ENCODE measurements at regions not wholly inside any gene's neighbourhood (a gene's known extent, or its start where the extent isn't known, plus 50 kb on each side); places are given as distances from the start of the nearest gene placed in this dataset.
"Not testable (repeated sequence)": the region's sequence is repeated elsewhere in the genome, so short reads cannot be mapped to it uniquely, and the experiment has no call there.

DNA sequence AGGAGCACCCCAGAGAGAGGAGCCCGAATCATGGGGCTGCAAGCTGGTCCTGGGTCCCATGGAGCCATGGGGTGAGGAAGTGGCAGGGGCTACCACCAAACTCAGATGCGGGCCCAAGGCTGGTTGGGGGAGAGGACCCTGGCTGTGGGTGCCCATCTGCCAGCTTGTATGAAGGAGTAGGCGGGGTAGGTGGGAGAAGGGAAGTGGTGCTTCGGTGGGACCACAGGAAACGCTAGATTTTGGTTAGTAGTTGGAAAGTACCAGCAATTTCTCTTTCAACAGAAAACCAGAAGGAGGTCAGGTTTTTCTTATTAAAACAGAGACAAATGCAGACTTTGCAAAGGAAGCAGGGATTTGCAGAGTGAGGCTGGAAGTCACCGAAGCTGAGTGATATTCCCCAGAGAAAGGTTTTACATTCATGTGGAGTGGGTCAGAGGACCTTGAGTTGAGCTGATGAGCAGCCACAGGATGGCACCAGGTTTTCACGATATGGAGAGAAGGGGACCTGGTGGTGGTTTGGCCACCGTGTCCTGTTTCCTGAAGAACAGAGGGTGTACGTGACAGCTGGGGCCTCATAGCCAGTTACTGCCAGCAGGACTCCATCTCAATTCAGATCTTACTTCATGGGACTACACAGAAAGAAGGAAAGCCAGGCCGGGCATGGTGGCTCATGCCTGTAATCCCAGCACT is 216.2 kb downstream of the NPIPA7 start:
- TF ChIP-seq, protein P1, sequence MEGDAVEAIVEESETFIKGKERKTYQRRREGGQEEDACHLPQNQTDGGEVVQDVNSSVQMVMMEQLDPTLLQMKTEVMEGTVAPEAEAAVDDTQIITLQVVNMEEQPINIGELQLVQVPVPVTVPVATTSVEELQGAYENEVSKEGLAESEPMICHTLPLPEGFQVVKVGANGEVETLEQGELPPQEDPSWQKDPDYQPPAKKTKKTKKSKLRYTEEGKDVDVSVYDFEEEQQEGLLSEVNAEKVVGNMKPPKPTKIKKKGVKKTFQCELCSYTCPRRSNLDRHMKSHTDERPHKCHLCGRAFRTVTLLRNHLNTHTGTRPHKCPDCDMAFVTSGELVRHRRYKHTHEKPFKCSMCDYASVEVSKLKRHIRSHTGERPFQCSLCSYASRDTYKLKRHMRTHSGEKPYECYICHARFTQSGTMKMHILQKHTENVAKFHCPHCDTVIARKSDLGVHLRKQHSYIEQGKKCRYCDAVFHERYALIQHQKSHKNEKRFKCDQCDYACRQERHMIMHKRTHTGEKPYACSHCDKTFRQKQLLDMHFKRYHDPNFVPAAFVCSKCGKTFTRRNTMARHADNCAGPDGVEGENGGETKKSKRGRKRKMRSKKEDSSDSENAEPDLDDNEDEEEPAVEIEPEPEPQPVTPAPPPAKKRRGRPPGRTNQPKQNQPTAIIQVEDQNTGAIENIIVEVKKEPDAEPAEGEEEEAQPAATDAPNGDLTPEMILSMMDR (IDR thresholded peaks at IDR 0.05): not testable (repeated sequence)
- TF ChIP-seq POLR2A (IDR thresholded peaks at IDR 0.05): not testable (repeated sequence)

Measured in uterus (tissue), 2 donors.